Heart right ventricle (tissue), 16 donors: ENCODE measurements at regions not wholly inside any gene's neighbourhood (a gene's known extent, or its start where the extent isn't known, plus 50 kb on each side); places are given as distances from the start of the nearest gene placed in this dataset.

Source experiments
- ATAC-seq, 8 donors: fragments of 200-7000 bp; cut with Tn5 transposase; one replicate each; pipeline ENCODE4 v1.9.1; 2020; ENCODE audit warnings: mild to moderate bottlenecking in 8 of 8, moderate library complexity in 8 of 8, moderate number of reproducible peaks in 1 of 8
- DNase-seq, 2 donors: peaks; one replicate each; pipeline ENCODE4 v3.0.0-alpha.2; 2020
- H3K27ac ChIP-seq, 10 donors: fragments of 200-600 bp; sonication (generic) in 2 of 10; one replicate each; pipeline versions ENCODE4 v1.5.0 to v1.8.0; 2020 to 2022; ENCODE audit warnings: mild to moderate bottlenecking in 3 of 10
- H3K27me3 ChIP-seq, 7 donors: fragments of 200-600 bp; one replicate each; pipeline ENCODE4 v1.8.0; 2021 to 2022; ENCODE audit warnings: mild to moderate bottlenecking in 2 of 7
- H3K36me3 ChIP-seq, 9 donors: fragments of 200-600 bp; sonication (generic) in 1 of 9; one replicate each; pipeline versions ENCODE4 v1.5.0 to v1.8.0; 2020 to 2022; ENCODE audit warnings: mild to moderate bottlenecking in 2 of 9
- H3K4me1 ChIP-seq, 9 donors: fragments of 200-600 bp; sonication (generic) in 1 of 9; one replicate each; pipeline versions ENCODE4 v1.5.0 to v1.8.0; 2020 to 2022; ENCODE audit warnings: mild to moderate bottlenecking in 4 of 9
- H3K4me3 ChIP-seq, 10 donors: fragments of 200-600 bp; sonication (generic) in 2 of 10; one replicate each; pipeline versions ENCODE4 v1.5.0 to v1.8.0; 2020 to 2022; ENCODE audit warnings: mild to moderate bottlenecking in 7 of 10, moderate library complexity in 2 of 10
- H3K9me3 ChIP-seq, 11 donors: fragments of 200-600 bp in 10 of 11; sonication (generic) in 2 of 11; one replicate each; pipeline versions ENCODE4 v1.5.0 to v1.8.0; 2013 to 2022; ENCODE audit warnings: mild to moderate bottlenecking in 2 of 11, control low read depth in 1 of 11, moderate library complexity in 1 of 11
- CTCF ChIP-seq, 9 donors: fragments of 200-600 bp; sonication (generic) in 2 of 9; IDR thresholded peaks; one replicate each; pipeline versions ENCODE4 v1.5.0 to v1.8.0; 2021 to 2022; ENCODE audit warnings: antibody characterized with exemption in 9 of 9, mild to moderate bottlenecking in 5 of 9, moderate library complexity in 1 of 9
- WGBS, 2 donors: extraction: QIAGEN DNeasy Blood & Tissue Kit; methylation state at CpG; one replicate each; pipeline ENCODE4 v1.1.7; 2013; ENCODE audit warnings: inconsistent platforms in 1 of 2; 5-methylcytosine and 5-hydroxymethylcytosine counted together
- intact Hi-C, 10 donors: fragments of 100-400 bp; cut with DNase I; formaldehyde crosslinking; loops; one replicate each; pipeline versions ENCODE4 v1.11.1 to v1.14.2; 2022
- donor health status: Arrhythmogenic right ventricular cardiomyopathy.
- donor health status: ischemic (EF 13 %, LVEDD 7.1; RV severe dilation, severe dysfunction).
- donor health status: healthy with polysubstance abuse.
- donor health status: DM: no; HTN: yes; CAD: no.
- donor health status: DM: no; HTN: no; CAD: no.
- donor health status: ischemic (EF 25% LVEDD 6.9; RV normal size, moderate dysfunction).
- donor health status: ischemic (EF 25% LVEDD 5.7; RV mildly dilated, moderate dysfunction).
- donor health status: healthy.
- donor health status: DM: yes; HTN: yes; CAD: no.
- donor health status: Ischemic cardiomyopathy.
- donor health status: ischemic (EF 35%, LVEDD 5.7; RV mildly dilated, moderate dysfunction).
- donor health status: nonischemic (EF 11% LVEDD 7.7; RV severe dilation, severe dysfunction).
- donor health status: DM: yes; HTN: yes; CAD: no.
- donor health status: PGD.
- donor health status: ischemic (EF 29% LVEDD 5.4; RV normal size, mild dysfunction).
- donor health status: nonischemic (EF 23%, LVEDD 6.1; RV moderate dilation, normal function).

DNA sequence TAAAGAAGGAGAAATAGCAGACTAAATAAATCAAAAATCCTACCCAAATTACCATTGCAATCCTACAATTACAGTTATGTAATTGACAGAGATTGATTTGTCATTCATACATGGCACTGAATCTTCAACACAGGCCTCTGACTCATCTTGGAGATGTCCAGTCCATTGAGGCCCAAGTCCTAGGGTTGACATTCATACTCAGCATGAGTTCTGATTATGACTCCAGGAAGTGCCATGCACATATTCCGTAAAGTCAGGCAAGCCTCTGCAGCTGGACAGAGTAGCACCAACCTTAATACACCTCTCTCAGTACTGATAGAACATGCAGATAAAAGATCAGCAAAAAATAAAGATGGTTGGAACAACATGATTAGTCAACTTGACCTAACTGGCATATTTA lies 353.7 kb upstream of the NFE2L3 start:
- H3K27ac ChIP-seq: no peak overlapping the region
- intact Hi-C loops: no loop called here
- 92 to 97% methylated on average over 1 of the region's 1 CpG for WGBS, 2 donors
- TF ChIP-seq CTCF (IDR thresholded peaks at IDR 0.05): no peak
- no peak overlapping the region for H3K4me3 ChIP-seq
- no peaks in the 10 kb centered on the region for H3K27me3 ChIP-seq
- no peak for ATAC-seq
- H3K9me3 ChIP-seq: no peaks in the 10 kb centered on the region
- H3K4me1 ChIP-seq: peaks cover 0 to 7% (median 0%) of the 10 kb centered on the region in 9 donors
- DNase-seq: no peak
- no peaks in the 10 kb centered on the region for H3K36me3 ChIP-seq

- Histone ChIP-seq H3K36me3 (no peaks in the 10 kb centered on the region), H3K27me3 (no peaks in the 10 kb centered on the region), H3K27ac (no peak overlapping the region), H3K4me1 (no peaks in the 10 kb centered on the region), H3K4me3 (no peak overlapping the region), H3K9me3 (no peaks in the 10 kb centered on the region)
- 91 to 97% methylated on average over 3 of the region's 3 CpGs for WGBS, 2 donors
- ATAC-seq (no peak), DNase-seq (no peak)
- no peak for TF ChIP-seq CTCF (IDR thresholded peaks at IDR 0.05)
- intact Hi-C loops: no loop called here
Measured at GRCh38 chr7:25801214-25801613, 350.8 kb upstream of the NFE2L3 start.

DNA sequence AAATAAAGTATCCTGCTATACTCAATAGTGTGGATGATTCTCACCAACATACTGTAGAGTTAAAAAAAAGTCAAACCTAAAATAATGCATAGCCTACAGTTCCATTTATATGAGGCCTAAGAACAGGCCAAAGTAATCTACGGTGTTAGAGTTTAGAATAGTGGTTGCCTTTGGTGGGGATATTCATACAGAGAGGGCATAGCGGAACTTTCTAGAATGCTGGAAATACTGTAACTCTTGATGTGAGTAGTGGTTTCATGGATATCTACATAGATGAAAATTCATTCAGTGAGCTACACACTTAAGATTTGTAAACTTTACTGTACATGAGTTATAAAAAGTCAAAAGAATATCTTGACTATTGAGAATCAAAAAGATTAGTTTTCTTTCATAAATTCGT lies 349.9 kb upstream of the NFE2L3 start:
- H3K27me3 ChIP-seq: no peaks in the 10 kb centered on the region
- intact Hi-C loops: no loop called here
- no peaks in the 10 kb centered on the region for H3K9me3 ChIP-seq
- DNase-seq (no peak), ATAC-seq (no peak)
- no peaks in the 10 kb centered on the region for H3K36me3 ChIP-seq
- no peak for TF ChIP-seq CTCF (IDR thresholded peaks at IDR 0.05)
- WGBS, 2 donors: 79 to 81% methylated on average over 3 of the region's 3 CpGs
- H3K4me1 ChIP-seq: no peaks in the 10 kb centered on the region
- no peak overlapping the region for H3K4me3 ChIP-seq
- H3K27ac ChIP-seq: no peak overlapping the region

DNA sequence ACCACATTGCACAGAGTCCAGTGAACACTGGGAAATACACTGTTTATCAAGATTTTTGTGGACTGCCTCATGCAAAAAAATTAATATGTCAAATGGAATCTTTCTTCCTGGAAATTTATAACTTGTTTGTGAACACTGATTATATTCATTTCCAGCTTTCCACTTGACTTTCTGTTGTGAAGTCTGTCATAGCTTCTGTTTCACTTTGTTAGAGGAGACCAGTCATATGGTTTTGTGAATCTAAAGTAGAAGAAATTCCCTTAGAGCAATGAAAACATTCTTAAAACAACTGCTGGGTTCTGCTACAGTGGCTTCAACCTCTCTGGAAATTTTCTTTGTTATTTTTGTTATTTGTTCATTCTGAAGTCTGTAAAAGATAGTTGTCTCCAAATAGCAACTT lies 349.5 kb upstream of the NFE2L3 start:
- H3K27me3 ChIP-seq: no peaks in the 10 kb centered on the region
- no peak for DNase-seq
- TF ChIP-seq CTCF (IDR thresholded peaks at IDR 0.05): no peak
- no peaks in the 10 kb centered on the region for H3K4me1 ChIP-seq
- intact Hi-C loops: no loop called here
- ATAC-seq: no peak
- no peaks in the 10 kb centered on the region for H3K9me3 ChIP-seq
- peak overlapping the region in 1 of 10 donors; percentile 10 for H3K27ac ChIP-seq
- no peak overlapping the region for H3K4me3 ChIP-seq
- H3K36me3 ChIP-seq: no peaks in the 10 kb centered on the region
